ENCODE measurements at regions not wholly inside any gene's neighbourhood (a gene's known extent, or its start where the extent isn't known, plus 50 kb on each side); places are given as distances from the start of the nearest gene placed in this dataset.
"Not testable (repeated sequence)": the region's sequence is repeated elsewhere in the genome, so short reads cannot be mapped to it uniquely, and the experiment has no call there.

- no peak for DNase-seq (ENCODE audit: low read depth)
Observed at GRCh38 chr2:10183146-10183675, 60.7 kb downstream of the RRM2 start.

GRCh38 chr2:10184421-10184820, 61.9 kb downstream of the RRM2 start:
- no peak for DNase-seq (ENCODE audit: low read depth)

GRCh38 chr2:10185046-10185445, 62.5 kb downstream of the RRM2 start:
- no peak for DNase-seq (ENCODE audit: low read depth)

- DNase-seq (ENCODE audit: low read depth): no peak
Observed at GRCh38 chr2:10185755-10186154, 63.2 kb downstream of the RRM2 start.

- no peak for DNase-seq (ENCODE audit: low read depth)
Observed at GRCh38 chr2:10186868-10187535, 64.5 kb downstream of the RRM2 start.

- no peak for DNase-seq (ENCODE audit: low read depth)
Observed at GRCh38 chr2:10187661-10188060, 65.1 kb downstream of the RRM2 start.

GRCh38 chr2:10188211-10188610, 65.7 kb downstream of the RRM2 start:
- DNase-seq (ENCODE audit: low read depth): no peak

- DNase-seq (ENCODE audit: low read depth): no peak
Observed at GRCh38 chr2:10188729-10189305, 66.3 kb downstream of the RRM2 start.

- no peak for DNase-seq (ENCODE audit: low read depth)
Observed at GRCh38 chr2:10190255-10190654, 67.7 kb downstream of the RRM2 start.

GRCh38 chr2:10190737-10191532, 68.4 kb downstream of the RRM2 start:
- DNase-seq (ENCODE audit: low read depth): no peak

- no peak for DNase-seq (ENCODE audit: low read depth)
Observed at GRCh38 chr2:10191554-10191953, 69.0 kb downstream of the RRM2 start.

GRCh38 chr2:10192392-10193015, 70.0 kb downstream of the RRM2 start:
- DNase-seq (ENCODE audit: low read depth): no peak

- DNase-seq (ENCODE audit: low read depth): no peak
Observed at GRCh38 chr2:10193276-10193795, 70.8 kb downstream of the RRM2 start.

- DNase-seq (ENCODE audit: low read depth): no peak
Observed at GRCh38 chr2:10193851-10194820, 71.6 kb downstream of the RRM2 start.

GRCh38 chr2:10195278-10196109, 73.0 kb downstream of the RRM2 start:
- DNase-seq (ENCODE audit: low read depth): no peak

- no peak for DNase-seq (ENCODE audit: low read depth)
Observed at GRCh38 chr2:10196110-10196892, 73.8 kb downstream of the RRM2 start.

GRCh38 chr2:10196948-10197696, 74.6 kb downstream of the RRM2 start:
- DNase-seq (ENCODE audit: low read depth): no peak

GRCh38 chr2:10197697-10198076, 75.1 kb downstream of the RRM2 start:
- DNase-seq (ENCODE audit: low read depth): no peak

- not testable (repeated sequence) for DNase-seq (ENCODE audit: low read depth)
Observed at GRCh38 chr2:10198482-10198881, 75.9 kb downstream of the RRM2 start.
